Gastroesophageal sphincter (tissue), 3 donors: ENCODE measurements at regions not wholly inside any gene's neighbourhood (a gene's known extent, or its start where the extent isn't known, plus 50 kb on each side); places are given as distances from the start of the nearest gene placed in this dataset.

Experiments
- POLR2A ChIP-seq, 2 donors: fragments of 450-650 bp; IDR thresholded peaks; one replicate each; pipeline ENCODE4 v1.6.1; 2017; ENCODE audit warnings: antibody characterized with exemption in 2 of 2, mild to moderate bottlenecking in 2 of 2, moderate library complexity in 1 of 2
- TF ChIP-seq, protein P1 (sequence below), 4 experiments: fragments of 200-600 bp in 2 of 4; fragments of 450-650 bp in 2 of 4; sonication (generic) in 1 of 4; IDR thresholded peaks; one replicate each; pipeline ENCODE4 v1.5.1; 2017 to 2019; ENCODE audit warnings: antibody characterized with exemption in 4 of 4, mild to moderate bottlenecking in 2 of 4, moderate library complexity in 2 of 4

GRCh38 chr2:66772618-66773017, 337.7 kb downstream of the MEIS1 start:
- TF ChIP-seq, protein P1, sequence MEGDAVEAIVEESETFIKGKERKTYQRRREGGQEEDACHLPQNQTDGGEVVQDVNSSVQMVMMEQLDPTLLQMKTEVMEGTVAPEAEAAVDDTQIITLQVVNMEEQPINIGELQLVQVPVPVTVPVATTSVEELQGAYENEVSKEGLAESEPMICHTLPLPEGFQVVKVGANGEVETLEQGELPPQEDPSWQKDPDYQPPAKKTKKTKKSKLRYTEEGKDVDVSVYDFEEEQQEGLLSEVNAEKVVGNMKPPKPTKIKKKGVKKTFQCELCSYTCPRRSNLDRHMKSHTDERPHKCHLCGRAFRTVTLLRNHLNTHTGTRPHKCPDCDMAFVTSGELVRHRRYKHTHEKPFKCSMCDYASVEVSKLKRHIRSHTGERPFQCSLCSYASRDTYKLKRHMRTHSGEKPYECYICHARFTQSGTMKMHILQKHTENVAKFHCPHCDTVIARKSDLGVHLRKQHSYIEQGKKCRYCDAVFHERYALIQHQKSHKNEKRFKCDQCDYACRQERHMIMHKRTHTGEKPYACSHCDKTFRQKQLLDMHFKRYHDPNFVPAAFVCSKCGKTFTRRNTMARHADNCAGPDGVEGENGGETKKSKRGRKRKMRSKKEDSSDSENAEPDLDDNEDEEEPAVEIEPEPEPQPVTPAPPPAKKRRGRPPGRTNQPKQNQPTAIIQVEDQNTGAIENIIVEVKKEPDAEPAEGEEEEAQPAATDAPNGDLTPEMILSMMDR (IDR thresholded peaks at IDR 0.05), result no peak
- no peak for TF ChIP-seq POLR2A (IDR thresholded peaks at IDR 0.05)
